SK-N-SH (cell line): ENCODE measurements at regions not wholly inside any gene's neighbourhood (a gene's known extent, or its start where the extent isn't known, plus 50 kb on each side); places are given as distances from the start of the nearest gene placed in this dataset.

Source experiments
- CTCF ChIA-PET: fragments of 300-600, 350-600 bp; formaldehyde crosslinking; extraction: SDS; loops from one replicate; lab custom pipeline; 2021; lab: Yijun Ruan, JAX
- POLR2A ChIA-PET: fragments of 350-600 bp; sonication (Branson Sonifier 250); formaldehyde crosslinking; extraction: SDS; loops from one replicate; lab custom pipeline; 2020; ENCODE audit warnings: antibody characterized with exemption, inconsistent platforms; lab: Yijun Ruan, JAX
- DNase-seq: peaks from one replicate; pipeline ENCODE4 v3.0.0; 2012
- H2AFZ ChIP-seq: fragments of 200-600 bp; sonication (generic); 2 replicates; pipeline ENCODE4 v1.8.1; 2016; ENCODE audit warnings: antibody characterized with exemption, mild to moderate bottlenecking, low read depth
- H3F3A ChIP-seq: fragments of 200-600 bp; sonication (generic); replicated peaks from 2 replicates; pipeline ENCODE3; 2016; ENCODE audit warnings: antibody characterized with exemption, mild to moderate bottlenecking; ENCODE audit not compliant: insufficient read depth
- H3K27ac ChIP-seq, 2 experiments: fragments of 200-500 bp in 1 of 2; fragments of 200-600 bp in 1 of 2; sonication (Bioruptor generic) in 1 of 2; sonication (generic), shearing (Covaris generic) in 1 of 2; 2 replicates each; pipeline versions ENCODE4 v1.5.1 to v1.6.1; 2014 to 2016; ENCODE audit warnings: low read depth in 2 of 2, inconsistent platforms in 1 of 2, low read length in 1 of 2, mild to moderate bottlenecking in 1 of 2, mixed read lengths in 1 of 2
- H3K27me3 ChIP-seq: fragments of 200-600 bp; sonication (generic), shearing (Covaris generic); 2 replicates; pipeline ENCODE4 v1.6.1; 2016; ENCODE audit warnings: mixed run types; ENCODE audit not compliant: insufficient read depth
- H3K36me3 ChIP-seq, 2 experiments: fragments of 200-500 bp in 1 of 2; fragments of 200-600 bp in 1 of 2; sonication (Bioruptor generic) in 1 of 2; sonication (generic) in 1 of 2; replicated peaks in 1 of 2; 2 replicates each; pipeline versions ENCODE3 to v1.5.1; 2014 to 2016; ENCODE audit warnings: low read length in 1 of 2, mild to moderate bottlenecking in 1 of 2; ENCODE audit not compliant: insufficient read depth in 2 of 2, control insufficient read depth in 1 of 2
- H3K4me1 ChIP-seq, 2 experiments: fragments of 200-500 bp in 1 of 2; fragments of 200-600 bp in 1 of 2; sonication (Bioruptor generic) in 1 of 2; sonication (generic), shearing (Covaris generic) in 1 of 2; 2 replicates each; pipeline versions ENCODE4 v1.5.1 to v1.6.1; 2014 to 2016; ENCODE audit warnings: low read depth in 1 of 2, low read length in 1 of 2, mixed run types in 1 of 2; ENCODE audit not compliant: insufficient read depth in 2 of 2, control insufficient read depth in 1 of 2
- H3K4me2 ChIP-seq: fragments of 200-600 bp; sonication (generic), shearing (Covaris generic); 2 replicates; pipeline ENCODE4 v1.6.1; 2017; ENCODE audit warnings: mixed run types
- H3K4me3 ChIP-seq, 2 experiments: fragments of 200-500 bp in 1 of 2; fragments of 200-600 bp in 1 of 2; sonication (Bioruptor generic) in 1 of 2; sonication (generic), shearing (Covaris generic) in 1 of 2; 2 replicates each; pipeline versions ENCODE4 v1.5.1 to v1.8.1; 2014 to 2016; ENCODE audit warnings: low read depth in 2 of 2, inconsistent platforms in 1 of 2, low read length in 1 of 2, mild to moderate bottlenecking in 1 of 2, mixed read lengths in 1 of 2, moderate library complexity in 1 of 2
- H3K79me2 ChIP-seq: fragments of 200-600 bp; sonication (generic); 2 replicates; pipeline ENCODE4 v1.8.1; 2017; ENCODE audit warnings: mild to moderate bottlenecking; ENCODE audit not compliant: insufficient read depth
- H3K9ac ChIP-seq: fragments of 200-600 bp; sonication (generic); 2 replicates; pipeline ENCODE4 v1.6.1; 2017; ENCODE audit warnings: mixed run types
- H3K9me2 ChIP-seq: fragments of 200-600 bp; sonication (generic); 2 replicates; pipeline ENCODE4 v1.6.1; 2017; ENCODE audit warnings: mixed run types
- H3K9me3 ChIP-seq: fragments of 200-600 bp; sonication (generic); 2 replicates; pipeline ENCODE4 v1.6.1; 2017; ENCODE audit warnings: mixed run types, mild to moderate bottlenecking, moderate library complexity
- H4K20me1 ChIP-seq: fragments of 200-600 bp; sonication (generic); 2 replicates; pipeline ENCODE4 v1.6.1; 2017; ENCODE audit warnings: mild to moderate bottlenecking, mixed run types; ENCODE audit not compliant: insufficient read depth
- ELF1 ChIP-seq: IDR thresholded peaks from 2 replicates; pipeline ENCODE4 v1.4.0; 2012
- EP300 ChIP-seq, 2 experiments: IDR thresholded peaks; 2 replicates each; pipeline versions ENCODE4 v1.4.0 to v1.6.1; 2012; ENCODE audit warnings: borderline replicate concordance in 1 of 2, low read depth in 1 of 2, low read length in 1 of 2
- FOSL2 ChIP-seq: IDR thresholded peaks from 2 replicates; pipeline ENCODE4 v1.4.0; 2012; ENCODE audit warnings: low read depth, mild to moderate bottlenecking, moderate library complexity, borderline replicate concordance
- FOXM1 ChIP-seq: IDR thresholded peaks from 2 replicates; pipeline ENCODE4 v1.4.0; 2012; ENCODE audit warnings: low read depth, mild to moderate bottlenecking
- GATA2 ChIP-seq: sonication (generic); formaldehyde crosslinking; IDR thresholded peaks from 2 replicates; pipeline ENCODE4 v1.5.0; 2020; ENCODE audit warnings: mild to moderate bottlenecking, missing genetic modification reagents
- IRF3 ChIP-seq: fragments of 150-350 bp; IDR thresholded peaks from 2 replicates; pipeline ENCODE4 v1.6.1; 2016; ENCODE audit warnings: mild to moderate bottlenecking, low read depth, low read length
- MAX ChIP-seq: IDR thresholded peaks from 2 replicates; pipeline ENCODE4 v1.4.0; 2012; ENCODE audit warnings: low read depth
- MEF2A ChIP-seq: IDR thresholded peaks from 2 replicates; pipeline ENCODE4 v1.4.0; 2012; ENCODE audit warnings: low read depth, borderline replicate concordance
- MXI1 ChIP-seq: IDR thresholded peaks from 2 replicates; pipeline ENCODE4 v1.6.1; 2012; ENCODE audit warnings: mild to moderate bottlenecking, low read depth, low read length, improper control_type of control experiment
- NFIC ChIP-seq: IDR thresholded peaks from 2 replicates; pipeline ENCODE4 v1.4.0; 2012; ENCODE audit warnings: borderline replicate concordance
- PBX3 ChIP-seq: IDR thresholded peaks from 2 replicates; pipeline ENCODE4; 2012
- POLR2AphosphoS5 ChIP-seq: IDR thresholded peaks from 2 replicates; pipeline ENCODE4 v1.6.1; 2012; ENCODE audit warnings: low read depth, low read length
- RCOR1 ChIP-seq: fragments of 150-350 bp; IDR thresholded peaks from 2 replicates; pipeline ENCODE4 v1.6.1; 2017; ENCODE audit warnings: antibody characterized with exemption, low read length
- RXRA ChIP-seq: IDR thresholded peaks from 2 replicates; pipeline ENCODE4 v1.4.0; 2012; ENCODE audit warnings: low read depth, mild to moderate bottlenecking, borderline replicate concordance
- SIN3A ChIP-seq: IDR thresholded peaks from 2 replicates; pipeline ENCODE4 v1.6.1; 2012; ENCODE audit warnings: low read depth, mild to moderate bottlenecking, low read length, moderate library complexity, borderline replicate concordance
- TCF12 ChIP-seq: IDR thresholded peaks from 2 replicates; pipeline ENCODE4 v1.4.0; 2012
- TEAD4 ChIP-seq: IDR thresholded peaks from 2 replicates; pipeline ENCODE4 v1.4.0; 2012; ENCODE audit warnings: mild to moderate bottlenecking, borderline replicate concordance; ENCODE audit not compliant: insufficient read depth
- USF1 ChIP-seq: IDR thresholded peaks from 2 replicates; pipeline ENCODE4 v1.4.0; 2012; ENCODE audit warnings: low read depth, borderline replicate concordance
- YY1 ChIP-seq: IDR thresholded peaks from 2 replicates; pipeline ENCODE4 v1.4.0; 2012; ENCODE audit warnings: low read depth, mild to moderate bottlenecking
- ZBTB33 ChIP-seq: IDR thresholded peaks from 2 replicates; pipeline ENCODE4 v1.4.0; 2012; ENCODE audit warnings: low read depth, borderline replicate concordance
- WGBS: methylation state at CpG from one replicate; pipeline ENCODE4 v1.1.6; 2017; ENCODE audit warnings: low lambda C conversion rate; 5-methylcytosine and 5-hydroxymethylcytosine counted together

- DNase-seq: no peak
- Histone ChIP-seq H4K20me1 (no peaks in the 10 kb centered on the region), H3K9ac (no peak overlapping the region), H3K27ac (no peak overlapping the region), H3K4me1 (no peaks in the 10 kb centered on the region), H3K36me3 (no peaks in the 10 kb centered on the region), H3K4me3 (no peak overlapping the region), H3F3A (no peaks in the 10 kb centered on the region), H3K79me2 (no peaks in the 10 kb centered on the region), H3K9me2 (no peaks in the 10 kb centered on the region), H3K9me3 (no peaks in the 10 kb centered on the region), H3K4me2 (no peak overlapping the region), H3K27me3 (no peaks in the 10 kb centered on the region), H2AFZ (no peak overlapping the region)
- WGBS: 14% methylated on average over 2 of the region's 2 CpGs
- CTCF ChIA-PET: no interaction called here
- POLR2A ChIA-PET: no interaction called here
- TF ChIP-seq IRF3: no peak
- TF ChIP-seq SIN3A: no peak
- no peak for TF ChIP-seq FOSL2
- TF ChIP-seq FOXM1: no peak
- TF ChIP-seq GATA2 (CRISPR knock-in tag): no peak
- TF ChIP-seq YY1: no peak
- no peak for TF ChIP-seq POLR2AphosphoS5
- no peak for TF ChIP-seq MAX
- no peak for TF ChIP-seq EP300 (IDR thresholded peaks at IDR 0.05; ENCODE audit: borderline replicate concordance in 1 of 2, low read depth in 1 of 2, low read length in 1 of 2)
- no peak for TF ChIP-seq ZBTB33
Measured at GRCh38 chr9:103755441-103755840, 338.7 kb upstream of the SMC2 start.

- no peak overlapping the region for H3K9ac ChIP-seq
- no peak for DNase-seq
- H4K20me1 ChIP-seq: no peaks in the 10 kb centered on the region
- POLR2A ChIA-PET: no interaction called here
- no peaks in the 10 kb centered on the region for H3K4me1 ChIP-seq
- no peak overlapping the region for H2AFZ ChIP-seq
- no peaks in the 10 kb centered on the region for H3F3A ChIP-seq
- H3K9me2 ChIP-seq: no peaks in the 10 kb centered on the region
- H3K27me3 ChIP-seq: no peaks in the 10 kb centered on the region
- CTCF ChIA-PET: no interaction called here
- no peaks in the 10 kb centered on the region for H3K36me3 ChIP-seq
- 0% methylated on average over 1 of the region's 1 CpG for WGBS
- no peak overlapping the region for H3K27ac ChIP-seq
- no peak overlapping the region for H3K4me2 ChIP-seq
- H3K79me2 ChIP-seq: no peaks in the 10 kb centered on the region
- no peaks in the 10 kb centered on the region for H3K9me3 ChIP-seq
- H3K4me3 ChIP-seq: no peak overlapping the region
- no peak for TF ChIP-seq IRF3
- no peak for TF ChIP-seq PBX3
- no peak for TF ChIP-seq TCF12
- no peak for TF ChIP-seq FOXM1
- no peak for TF ChIP-seq ZBTB33
- no peak for TF ChIP-seq TEAD4
- TF ChIP-seq RXRA: no peak
- TF ChIP-seq GATA2 (CRISPR knock-in tag): no peak
- no peak for TF ChIP-seq USF1
- TF ChIP-seq FOSL2: no peak
- TF ChIP-seq MXI1: no peak
- TF ChIP-seq MEF2A: no peak
- TF ChIP-seq NFIC: no peak
- no peak for TF ChIP-seq RCOR1
- no peak for TF ChIP-seq EP300 (IDR thresholded peaks at IDR 0.05; ENCODE audit: borderline replicate concordance in 1 of 2, low read depth in 1 of 2, low read length in 1 of 2)
- TF ChIP-seq ELF1: no peak
Measured at GRCh38 chr9:103755986-103756385, 338.1 kb upstream of the SMC2 start.
